ENCODE measurements at regions not wholly inside any gene's neighbourhood (a gene's known extent, or its start where the extent isn't known, plus 50 kb on each side); places are given as distances from the start of the nearest gene placed in this dataset.

- TF ChIP-seq SREBF2 (IDR thresholded peaks at IDR 0.05) (no peak), EP300 (IDR thresholded peaks at IDR 0.05) (no peak), RCOR1 (IDR thresholded peaks at IDR 0.05; ENCODE audit: low read depth, low read length) (no peak), CTCF (IDR thresholded peaks at IDR 0.05) (no peak), POLR2A (IDR thresholded peaks at IDR 0.05; ENCODE audit: low read length) (no peak), POLR2AphosphoS2 (conservative IDR thresholded peaks at IDR 0.05; ENCODE audit: low read length) (no peak), ATOH8 (CRISPR knock-in tag; IDR thresholded peaks at IDR 0.05; ENCODE audit: low read depth) (no peak)
Measured at GRCh38 chr7:148515728-148516695, 74.6 kb upstream of the C7orf33 start.
